ENCODE measurements at regions not wholly inside any gene's neighbourhood (a gene's known extent, or its start where the extent isn't known, plus 50 kb on each side); places are given as distances from the start of the nearest gene placed in this dataset.

DNA sequence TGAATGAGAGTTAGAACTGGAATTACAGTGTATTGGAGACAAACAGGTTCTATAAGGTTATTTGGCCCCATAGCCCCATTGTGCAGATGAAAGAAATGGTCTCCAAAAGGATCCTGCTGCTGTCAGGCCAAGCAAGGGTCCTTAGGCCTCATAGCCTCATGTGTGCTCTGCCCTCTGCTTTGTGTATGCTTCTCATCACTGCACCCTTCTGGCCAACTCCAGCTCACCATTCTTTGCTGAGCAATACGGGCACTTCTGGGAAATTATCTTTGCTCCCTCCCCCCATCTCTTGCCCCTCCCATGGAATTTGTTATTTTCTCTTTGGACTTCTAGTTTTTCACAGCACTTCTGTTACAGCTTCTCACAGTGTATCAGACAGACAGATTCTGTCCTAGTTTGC is 298.8 kb downstream of the FOXA2 start:
- TF ChIP-seq, protein P1, sequence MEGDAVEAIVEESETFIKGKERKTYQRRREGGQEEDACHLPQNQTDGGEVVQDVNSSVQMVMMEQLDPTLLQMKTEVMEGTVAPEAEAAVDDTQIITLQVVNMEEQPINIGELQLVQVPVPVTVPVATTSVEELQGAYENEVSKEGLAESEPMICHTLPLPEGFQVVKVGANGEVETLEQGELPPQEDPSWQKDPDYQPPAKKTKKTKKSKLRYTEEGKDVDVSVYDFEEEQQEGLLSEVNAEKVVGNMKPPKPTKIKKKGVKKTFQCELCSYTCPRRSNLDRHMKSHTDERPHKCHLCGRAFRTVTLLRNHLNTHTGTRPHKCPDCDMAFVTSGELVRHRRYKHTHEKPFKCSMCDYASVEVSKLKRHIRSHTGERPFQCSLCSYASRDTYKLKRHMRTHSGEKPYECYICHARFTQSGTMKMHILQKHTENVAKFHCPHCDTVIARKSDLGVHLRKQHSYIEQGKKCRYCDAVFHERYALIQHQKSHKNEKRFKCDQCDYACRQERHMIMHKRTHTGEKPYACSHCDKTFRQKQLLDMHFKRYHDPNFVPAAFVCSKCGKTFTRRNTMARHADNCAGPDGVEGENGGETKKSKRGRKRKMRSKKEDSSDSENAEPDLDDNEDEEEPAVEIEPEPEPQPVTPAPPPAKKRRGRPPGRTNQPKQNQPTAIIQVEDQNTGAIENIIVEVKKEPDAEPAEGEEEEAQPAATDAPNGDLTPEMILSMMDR (IDR thresholded peaks at IDR 0.05; ENCODE audit: insufficient read depth, low read length), result no peak
- DNase-seq (ENCODE audit: low read depth), result no peak
- no peak overlapping the region for H3K4me3 ChIP-seq (ENCODE audit: low read depth, low read length)

DNA sequence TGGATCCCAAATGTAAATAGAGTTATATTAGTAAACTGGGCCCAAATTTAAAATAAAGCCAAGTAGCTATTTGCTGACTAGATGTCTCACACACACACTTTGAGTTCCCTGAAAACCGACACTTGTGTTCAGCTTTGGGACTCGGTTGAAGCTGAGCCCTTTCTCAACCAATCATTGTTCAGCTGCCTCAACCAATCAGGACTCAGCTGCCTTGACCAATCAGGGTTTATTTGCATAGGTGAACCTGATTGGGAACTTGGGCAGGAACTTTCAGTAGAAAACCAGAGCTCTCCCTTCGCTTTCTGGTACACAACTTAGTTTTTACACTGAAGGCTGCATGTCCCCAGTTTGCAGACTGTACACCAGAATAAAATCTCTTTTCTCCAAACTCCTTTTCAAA is 301.7 kb downstream of the FOXA2 start:
- no peak overlapping the region for H3K4me3 ChIP-seq (ENCODE audit: low read depth, low read length)
- DNase-seq (ENCODE audit: low read depth), result no peak
- TF ChIP-seq, protein P1 (IDR thresholded peaks at IDR 0.05; ENCODE audit: insufficient read depth, low read length), result no peak

DNA sequence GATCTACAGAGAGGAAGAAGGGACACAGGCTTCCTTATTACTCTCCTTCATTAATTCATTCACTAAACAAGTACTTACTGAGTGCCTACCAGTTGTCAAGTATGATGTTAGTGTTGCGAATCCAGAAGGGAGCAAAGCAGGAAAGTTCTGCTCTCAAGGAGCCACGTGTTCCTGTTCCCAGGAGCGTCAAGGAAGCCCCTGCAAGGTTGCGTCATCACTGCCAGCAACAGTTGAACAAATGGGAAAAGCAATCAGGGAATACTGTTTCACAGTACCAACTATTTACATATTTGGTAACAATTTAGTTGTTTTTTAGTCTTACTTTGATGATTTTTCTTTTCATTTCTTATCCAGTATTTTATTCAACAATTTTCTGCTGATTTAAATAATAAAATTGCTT is 310.0 kb downstream of the FOXA2 start:
- DNase-seq (ENCODE audit: low read depth), result no peak
- TF ChIP-seq, protein P1 (IDR thresholded peaks at IDR 0.05; ENCODE audit: insufficient read depth, low read length), result no peak
- H3K4me3 ChIP-seq (ENCODE audit: low read depth, low read length), result no peak overlapping the region

DNA sequence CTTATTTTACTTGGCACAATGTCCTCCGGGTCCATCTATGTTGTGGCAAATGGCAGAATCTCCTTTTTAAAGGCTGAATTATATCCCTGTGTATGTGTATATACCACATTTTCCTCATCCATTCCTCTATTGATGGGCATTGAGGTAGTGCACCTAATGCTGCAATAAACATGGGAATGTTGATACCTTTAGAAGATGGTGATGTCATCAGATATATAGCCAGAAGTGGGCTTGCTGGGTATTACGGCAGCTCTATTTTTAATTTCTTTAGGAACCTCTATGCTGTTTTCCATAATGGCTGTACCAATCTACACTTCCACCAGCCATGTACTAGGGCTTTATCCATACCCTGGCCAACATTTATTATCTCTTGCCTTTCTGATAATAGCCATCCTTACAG is 315.7 kb downstream of the FOXA2 start:
- no peak for DNase-seq (ENCODE audit: low read depth)
- no peak overlapping the region for H3K4me3 ChIP-seq (ENCODE audit: low read depth, low read length)
- TF ChIP-seq, protein P1 (IDR thresholded peaks at IDR 0.05; ENCODE audit: insufficient read depth, low read length), result no peak

DNA sequence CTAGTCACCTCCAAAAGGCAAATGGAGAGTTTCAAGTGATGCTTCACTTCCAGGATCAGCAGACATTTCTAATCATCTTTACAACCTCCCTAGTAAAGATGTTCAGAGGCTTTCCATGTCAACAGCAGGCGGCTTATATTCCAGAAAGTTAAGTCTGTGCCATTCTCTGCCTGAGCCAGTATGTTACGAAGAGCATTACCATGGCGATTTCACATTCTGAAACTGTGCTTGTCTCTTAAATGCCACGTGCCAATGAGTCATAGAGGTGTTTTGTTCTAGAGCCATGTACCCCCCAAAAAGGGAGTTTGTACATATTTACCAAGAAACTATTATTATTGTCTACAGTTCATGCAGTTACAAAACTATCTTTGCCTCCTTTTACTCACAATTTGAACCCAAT is 319.5 kb downstream of the FOXA2 start:
- TF ChIP-seq, protein P1 (IDR thresholded peaks at IDR 0.05; ENCODE audit: insufficient read depth, low read length), result no peak
- no peak for DNase-seq (ENCODE audit: low read depth)
- no peak overlapping the region for H3K4me3 ChIP-seq (ENCODE audit: low read depth, low read length)

DNA sequence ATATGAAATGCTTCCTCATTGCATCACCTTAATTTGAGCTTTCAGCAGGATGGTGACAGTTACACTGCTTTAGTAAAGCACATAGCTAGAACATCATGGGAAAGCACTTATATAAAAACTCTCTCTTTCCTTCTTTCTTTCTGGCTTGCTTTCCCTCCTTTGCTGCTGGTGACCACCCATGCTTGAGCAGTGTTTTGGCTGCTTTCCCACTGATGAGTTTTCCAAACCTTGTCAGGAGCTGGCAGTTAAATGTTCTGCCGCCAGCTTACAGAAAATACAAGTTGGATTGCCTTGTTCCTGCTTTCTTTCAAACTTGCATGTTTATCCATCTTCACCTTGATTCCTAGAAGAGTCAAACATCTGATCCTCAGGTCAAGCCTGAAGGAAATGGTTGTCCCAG is 323.9 kb downstream of the FOXA2 start:
- no peak overlapping the region for H3K4me3 ChIP-seq (ENCODE audit: low read depth, low read length)
- DNase-seq (ENCODE audit: low read depth), result no peak
- TF ChIP-seq, protein P1 (IDR thresholded peaks at IDR 0.05; ENCODE audit: insufficient read depth, low read length), result no peak

DNA sequence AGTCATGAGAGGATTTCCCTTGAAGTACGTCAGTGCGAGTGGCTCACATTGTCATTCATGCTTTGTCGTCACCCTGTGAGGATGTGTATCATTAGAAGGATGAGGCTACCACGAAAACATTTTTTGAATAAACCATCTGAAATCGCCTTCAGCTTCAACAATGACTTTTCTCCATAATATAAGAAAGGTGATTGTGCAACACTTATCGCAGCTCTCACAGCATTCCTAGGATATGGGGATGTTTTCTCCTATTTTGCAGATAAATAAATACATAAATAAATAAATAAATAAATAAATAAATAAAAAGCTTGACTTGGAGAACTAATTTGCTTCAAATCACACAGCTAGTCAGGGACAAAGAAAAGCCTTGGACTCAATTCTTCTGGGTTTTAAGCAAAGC is 326.5 kb downstream of the FOXA2 start:
- no peak overlapping the region for H3K4me3 ChIP-seq (ENCODE audit: low read depth, low read length)
- DNase-seq (ENCODE audit: low read depth), result no peak
- TF ChIP-seq, protein P1 (IDR thresholded peaks at IDR 0.05; ENCODE audit: insufficient read depth, low read length), result no peak

All from fibroblast of the aortic adventitia (primary cell).